H1 (cell line): ENCODE measurements at regions not wholly inside any gene's neighbourhood (a gene's known extent, or its start where the extent isn't known, plus 50 kb on each side); places are given as distances from the start of the nearest gene placed in this dataset.

Experiments used
- BCL11A ChIP-seq, 2 experiments: IDR thresholded peaks; one replicate each; pipeline ENCODE4 v1.6.1; 2011; ENCODE audit warnings: low read depth in 2 of 2, low read length in 2 of 2, mild to moderate bottlenecking in 2 of 2
- CBX5 ChIP-seq: fragments of 300-800, 300-1000 bp; sonication (generic); IDR thresholded peaks from 2 replicates; pipeline ENCODE4 v1.7.1; 2016; ENCODE audit warnings: antibody characterized with exemption, low read length, low read depth
- NANOG ChIP-seq: IDR thresholded peaks from 2 replicates; pipeline ENCODE4 v1.6.1; 2011; ENCODE audit warnings: low read length, low read depth, mild to moderate bottlenecking, inconsistent platforms; ENCODE audit not compliant: insufficient read depth, poor library complexity, severe bottlenecking
- SP4 ChIP-seq: IDR thresholded peaks from 2 replicates; pipeline ENCODE4 v1.6.1; 2012; ENCODE audit warnings: low read length, inconsistent platforms

DNA sequence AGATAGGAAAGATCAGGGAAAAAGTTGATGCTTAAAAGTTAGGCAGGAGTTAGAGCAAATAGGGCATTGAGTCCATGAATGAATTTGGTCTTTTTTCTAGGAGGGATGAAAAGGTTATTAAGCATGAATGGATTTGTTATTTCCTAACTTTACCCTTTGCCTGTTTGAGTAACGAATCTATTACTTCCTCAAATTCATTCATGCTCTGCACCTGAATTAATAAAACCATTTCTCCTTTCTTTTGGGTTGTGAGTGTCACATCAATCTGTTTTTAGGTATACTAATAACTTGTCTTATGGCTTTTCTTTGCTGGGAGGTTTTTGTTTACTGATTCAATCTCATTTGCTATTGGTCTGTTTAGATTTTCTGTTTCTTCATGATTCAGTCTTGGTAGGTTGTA, 1217.7 kb upstream of the CELF2 start (continued):
- TF ChIP-seq NANOG (no peak), SP4 (no peak), BCL11A (IDR thresholded peaks at IDR 0.05; ENCODE audit: low read depth in 2 of 2, low read length in 2 of 2) (no peak), CBX5 (no peak)
